ENCODE measurements at regions not wholly inside any gene's neighbourhood (a gene's known extent, or its start where the extent isn't known, plus 50 kb on each side); places are given as distances from the start of the nearest gene placed in this dataset.

GRCh38 chr17:77861981-77862645 lies 96.4 kb upstream of the TNRC6C start:
- ATAC-seq (ENCODE audit: low read depth) (no peak), DNase-seq (no peak)
- CTCF ChIA-PET, result no interaction called here
- Mint-ChIP-seq H3K27me3 (peaks cover 53% of the 10 kb centered on the region), H3K4me3 (no peak overlapping the region), H3K36me3 (ENCODE audit: low read depth) (no peaks in the 10 kb centered on the region), H3K9me3 (no peaks in the 10 kb centered on the region), H3K27ac (no peak overlapping the region), H3K4me1 (peaks cover 23% of the 10 kb centered on the region)
- intact Hi-C loops (cut with micrococcal nuclease), result loop anchor here (10.0 kb wide), 1 partner anchor 67 kb away; no protein-coding TSS in a partner anchor
- POLR2A ChIA-PET, result interaction anchor here (1.1 kb wide), 1 partner anchor 21 kb away, joined by 3 read pairs; no protein-coding TSS in a partner anchor
- TF ChIP-seq CTCF (IDR thresholded peaks at IDR 0.05), result no peak

- CTCF ChIA-PET, result no interaction called here
- DNase-seq (no peak), ATAC-seq (ENCODE audit: low read depth) (no peak)
- intact Hi-C loops (cut with micrococcal nuclease), result loop anchor here (10.0 kb wide), 1 partner anchor 68 kb away; no protein-coding TSS in a partner anchor
- Mint-ChIP-seq H3K9me3 (no peaks in the 10 kb centered on the region), H3K4me1 (peaks cover 33% of the 10 kb centered on the region), H3K27ac (peak overlapping the region; percentile 18), H3K36me3 (ENCODE audit: low read depth) (no peaks in the 10 kb centered on the region), H3K4me3 (no peak overlapping the region), H3K27me3 (peaks cover 43% of the 10 kb centered on the region)
- TF ChIP-seq CTCF (IDR thresholded peaks at IDR 0.05), result no peak
- POLR2A ChIA-PET, result interaction anchor here (0.6 to 1.1 kb wide), 2 partner anchors 12 to 20 kb away, joined by 3 read pairs; no protein-coding TSS in a partner anchor
Measured at GRCh38 chr17:77862890-77863813, 95.4 kb upstream of the TNRC6C start.

GRCh38 chr17:77863814-77864161 lies 94.7 kb upstream of the TNRC6C start:
- Mint-ChIP-seq H3K27me3 (peaks cover 38% of the 10 kb centered on the region), H3K4me1 (peaks cover 39% of the 10 kb centered on the region), H3K9me3 (no peaks in the 10 kb centered on the region), H3K36me3 (ENCODE audit: low read depth) (no peaks in the 10 kb centered on the region), H3K4me3 (no peak overlapping the region), H3K27ac (no peak overlapping the region)
- ATAC-seq (ENCODE audit: low read depth) (no peak), DNase-seq (peak; percentile 14)
- CTCF ChIA-PET, result no interaction called here
- intact Hi-C loops (cut with micrococcal nuclease), result loop anchor here (10.0 kb wide), 1 partner anchor 69 kb away; no protein-coding TSS in a partner anchor
- POLR2A ChIA-PET, result interaction anchor here (0.6 kb wide), 1 partner anchor 13 kb away, joined by 3 read pairs; no protein-coding TSS in a partner anchor
- no peak for TF ChIP-seq CTCF (IDR thresholded peaks at IDR 0.05)

GRCh38 chr17:77864234-77865111 lies 94.0 kb upstream of the TNRC6C start:
- Mint-ChIP-seq H3K27ac (no peak overlapping the region), H3K36me3 (ENCODE audit: low read depth) (no peaks in the 10 kb centered on the region), H3K27me3 (peaks cover 33% of the 10 kb centered on the region), H3K9me3 (no peaks in the 10 kb centered on the region), H3K4me1 (peaks cover 46% of the 10 kb centered on the region), H3K4me3 (no peak overlapping the region)
- ChIA-PET CTCF (no interaction called here), POLR2A (no interaction called here)
- TF ChIP-seq CTCF (IDR thresholded peaks at IDR 0.05), result no peak
- ATAC-seq (ENCODE audit: low read depth) (no peak), DNase-seq (no peak)
- intact Hi-C loops (cut with micrococcal nuclease), result loop anchor here (10.0 kb wide), 1 partner anchor 70 kb away; no protein-coding TSS in a partner anchor

All from activated B cell treated with CpG ODN at 0.5 μM for 24 hours (primary cell).